Ishikawa (cell line): ENCODE measurements at regions not wholly inside any gene's neighbourhood (a gene's known extent, or its start where the extent isn't known, plus 50 kb on each side); places are given as distances from the start of the nearest gene placed in this dataset.

Source experiments
- CEBPB ChIP-seq: IDR thresholded peaks from 2 replicates; pipeline ENCODE4 v1.6.1; 2012
- EP300 ChIP-seq: IDR thresholded peaks from 2 replicates; pipeline ENCODE4 v1.6.1; 2012; ENCODE audit warnings: borderline replicate concordance
- MAX ChIP-seq: IDR thresholded peaks from 2 replicates; pipeline ENCODE4 v1.6.1; 2012
- NFIC ChIP-seq: IDR thresholded peaks from 2 replicates; pipeline ENCODE4 v1.6.1; 2012
- RAD21 ChIP-seq: IDR thresholded peaks from 2 replicates; pipeline ENCODE4 v1.6.1; 2012; ENCODE audit warnings: low read depth
- REST ChIP-seq: IDR thresholded peaks from 2 replicates; pipeline ENCODE4 v1.6.1; 2012; ENCODE audit warnings: low read depth, mild to moderate bottlenecking
- TAF1 ChIP-seq: IDR thresholded peaks from 2 replicates; pipeline ENCODE4 v1.6.1; 2012; ENCODE audit warnings: low read depth, mild to moderate bottlenecking
- TCF12 ChIP-seq: IDR thresholded peaks from 2 replicates; pipeline ENCODE4 v1.6.1; 2012; ENCODE audit warnings: low read depth
- TEAD4 ChIP-seq: IDR thresholded peaks from 2 replicates; pipeline ENCODE4 v1.6.1; 2012
- USF1 ChIP-seq: IDR thresholded peaks from 2 replicates; pipeline ENCODE4 v1.6.1; 2012
- YY1 ChIP-seq: IDR thresholded peaks from 2 replicates; pipeline ENCODE4 v1.6.1; 2012; ENCODE audit warnings: low read depth

GRCh38 chr3:127078626-127079025 lies 95.7 kb downstream of the PLXNA1 start:
- TF ChIP-seq CEBPB (no peak), EP300 (no peak), MAX (no peak), TAF1 (no peak), RAD21 (no peak), YY1 (no peak), NFIC (no peak), TEAD4 (no peak), REST (no peak), TCF12 (no peak), USF1 (no peak)
